Gastroesophageal sphincter (tissue), 3 donors: ENCODE measurements at regions not wholly inside any gene's neighbourhood (a gene's known extent, or its start where the extent isn't known, plus 50 kb on each side); places are given as distances from the start of the nearest gene placed in this dataset.

Source experiments
- POLR2A ChIP-seq, 2 donors: fragments of 450-650 bp; IDR thresholded peaks; one replicate each; pipeline ENCODE4 v1.6.1; 2017; ENCODE audit warnings: antibody characterized with exemption in 2 of 2, mild to moderate bottlenecking in 2 of 2, moderate library complexity in 1 of 2
- POLR2AphosphoS5 ChIP-seq: sonication (generic); formaldehyde crosslinking; IDR thresholded peaks from one replicate; pipeline ENCODE4 v1.6.1; 2017; ENCODE audit warnings: antibody characterized with exemption
- TF ChIP-seq, protein P1 (sequence below), 4 experiments: fragments of 200-600 bp in 2 of 4; fragments of 450-650 bp in 2 of 4; sonication (generic) in 1 of 4; IDR thresholded peaks; one replicate each; pipeline ENCODE4 v1.5.1; 2017 to 2019; ENCODE audit warnings: antibody characterized with exemption in 4 of 4, mild to moderate bottlenecking in 2 of 4, moderate library complexity in 2 of 4

DNA sequence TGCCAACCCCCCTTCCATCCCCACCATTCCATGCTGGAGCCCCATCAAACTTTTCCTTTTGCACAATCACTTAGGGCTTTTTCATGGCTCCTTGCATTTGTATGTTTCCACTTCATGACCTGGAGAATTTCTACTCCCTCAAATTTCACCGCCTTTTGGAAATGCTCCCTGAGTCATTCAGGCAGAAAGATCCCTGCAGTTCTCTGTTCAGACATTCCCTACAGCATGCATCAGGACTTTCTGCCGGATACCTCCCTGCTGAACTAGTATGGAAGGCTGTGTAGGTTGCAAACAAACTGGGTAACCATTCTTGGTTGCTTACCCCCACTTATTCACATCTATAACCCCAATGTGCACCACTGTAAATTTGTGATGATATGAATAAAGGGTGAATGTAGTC is 389.6 kb upstream of the CELF4 start:
- TF ChIP-seq, protein P1, sequence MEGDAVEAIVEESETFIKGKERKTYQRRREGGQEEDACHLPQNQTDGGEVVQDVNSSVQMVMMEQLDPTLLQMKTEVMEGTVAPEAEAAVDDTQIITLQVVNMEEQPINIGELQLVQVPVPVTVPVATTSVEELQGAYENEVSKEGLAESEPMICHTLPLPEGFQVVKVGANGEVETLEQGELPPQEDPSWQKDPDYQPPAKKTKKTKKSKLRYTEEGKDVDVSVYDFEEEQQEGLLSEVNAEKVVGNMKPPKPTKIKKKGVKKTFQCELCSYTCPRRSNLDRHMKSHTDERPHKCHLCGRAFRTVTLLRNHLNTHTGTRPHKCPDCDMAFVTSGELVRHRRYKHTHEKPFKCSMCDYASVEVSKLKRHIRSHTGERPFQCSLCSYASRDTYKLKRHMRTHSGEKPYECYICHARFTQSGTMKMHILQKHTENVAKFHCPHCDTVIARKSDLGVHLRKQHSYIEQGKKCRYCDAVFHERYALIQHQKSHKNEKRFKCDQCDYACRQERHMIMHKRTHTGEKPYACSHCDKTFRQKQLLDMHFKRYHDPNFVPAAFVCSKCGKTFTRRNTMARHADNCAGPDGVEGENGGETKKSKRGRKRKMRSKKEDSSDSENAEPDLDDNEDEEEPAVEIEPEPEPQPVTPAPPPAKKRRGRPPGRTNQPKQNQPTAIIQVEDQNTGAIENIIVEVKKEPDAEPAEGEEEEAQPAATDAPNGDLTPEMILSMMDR (IDR thresholded peaks at IDR 0.05): no peak
- TF ChIP-seq POLR2A (IDR thresholded peaks at IDR 0.05): no peak
- no peak for TF ChIP-seq POLR2AphosphoS5
